Tibial nerve (tissue), 4 donors: ENCODE measurements at regions not wholly inside any gene's neighbourhood (a gene's known extent, or its start where the extent isn't known, plus 50 kb on each side); places are given as distances from the start of the nearest gene placed in this dataset.

ENCODE experiments used
- DNase-seq, 2 donors: peaks; one replicate each; pipeline ENCODE4 v3.0.0-alpha.2; 2019; ENCODE audit warnings: low spot score in 2 of 2
- H3K27ac ChIP-seq, 4 donors: fragments of 200-600 bp; sonication (generic) in 3 of 4; one replicate each; pipeline ENCODE4 v1.5.1; 2017 to 2019; ENCODE audit warnings: mild to moderate bottlenecking in 1 of 4
- H3K27me3 ChIP-seq, 2 donors: fragments of 200-600 bp; sonication (generic) in 1 of 2; one replicate each; pipeline versions ENCODE4 v1.5.1 to v1.6.0; 2017 to 2019
- H3K36me3 ChIP-seq, 3 donors: fragments of 200-600 bp; sonication (generic); one replicate each; pipeline ENCODE4 v1.5.1; 2018 to 2019
- H3K4me1 ChIP-seq, 4 donors: fragments of 200-600 bp; sonication (generic) in 3 of 4; one replicate each; pipeline ENCODE4 v1.5.1; 2017 to 2019
- H3K4me3 ChIP-seq, 4 donors: fragments of 200-600 bp; sonication (generic) in 3 of 4; one replicate each; pipeline ENCODE4 v1.5.1; 2017 to 2019; ENCODE audit warnings: mild to moderate bottlenecking in 1 of 4, moderate library complexity in 1 of 4
- H3K9me3 ChIP-seq, 4 donors: fragments of 200-600 bp; sonication (generic) in 3 of 4; one replicate each; pipeline ENCODE4 v1.5.1; 2017 to 2019
- CTCF ChIP-seq, 5 experiments: fragments of 200-600 bp in 3 of 5; fragments of 450-650 bp in 2 of 5; sonication (generic) in 3 of 5; IDR thresholded peaks; one replicate each; pipeline ENCODE4 v1.5.1; 2016 to 2019; ENCODE audit warnings: antibody characterized with exemption in 5 of 5, mild to moderate bottlenecking in 3 of 5, moderate library complexity in 2 of 5
- EP300 ChIP-seq, 2 donors: sonication (generic); formaldehyde crosslinking; IDR thresholded peaks; one replicate each; pipeline ENCODE4 v1.6.1; 2017; ENCODE audit warnings: antibody characterized with exemption in 2 of 2, mild to moderate bottlenecking in 1 of 2
- POLR2A ChIP-seq, 2 donors: fragments of 450-650 bp; IDR thresholded peaks; one replicate each; pipeline ENCODE4 v1.6.1; 2017; ENCODE audit warnings: antibody characterized with exemption in 2 of 2, mild to moderate bottlenecking in 2 of 2, moderate library complexity in 2 of 2
- WGBS, 2 donors: methylation state at CpG; one replicate each; pipeline ENCODE4 v1.1.5; 2018; 5-methylcytosine and 5-hydroxymethylcytosine counted together

- TF ChIP-seq POLR2A (IDR thresholded peaks at IDR 0.05) (no peak), EP300 (IDR thresholded peaks at IDR 0.05) (no peak)
These were observed 640.8 kb downstream of the C12orf50 start for GRCh38 chr12:87388376-87388775.

GRCh38 chr12:87385322-87385721 is 643.9 kb downstream of the C12orf50 start:
- Histone ChIP-seq H3K27me3 (no peaks in the 10 kb centered on the region), H3K27ac (no peak overlapping the region), H3K9me3 (no peaks in the 10 kb centered on the region), H3K36me3 (no peaks in the 10 kb centered on the region), H3K4me1 (peaks cover 0 to 9% (median 0%) of the 10 kb centered on the region in 4 donors), H3K4me3 (no peak overlapping the region)
- no peak for TF ChIP-seq EP300 (IDR thresholded peaks at IDR 0.05)
- TF ChIP-seq CTCF (IDR thresholded peaks at IDR 0.05) = no peak
- no peak for TF ChIP-seq POLR2A (IDR thresholded peaks at IDR 0.05)
- no peak for DNase-seq

More at GRCh38 chr12:87388376-87388775, 640.8 kb downstream of the C12orf50 start:
- whole genome bisulfite sequencing, 2 donors = 70 to 75% methylated on average over 3 of the region's 3 CpGs
- H3K4me1 ChIP-seq = peaks cover 0 to 9% (median 0%) of the 10 kb centered on the region in 4 donors
- no peak for DNase-seq
- H3K27me3 ChIP-seq = no peaks in the 10 kb centered on the region
- no peaks in the 10 kb centered on the region for H3K36me3 ChIP-seq
- H3K4me3 ChIP-seq = no peak overlapping the region
- no peaks in the 10 kb centered on the region for H3K9me3 ChIP-seq
- no peak overlapping the region for H3K27ac ChIP-seq

- TF ChIP-seq CTCF (IDR thresholded peaks at IDR 0.05) = no peak
- TF ChIP-seq EP300 (IDR thresholded peaks at IDR 0.05) = no peak
- TF ChIP-seq POLR2A (IDR thresholded peaks at IDR 0.05) = no peak
- H3K27me3 ChIP-seq = no peaks in the 10 kb centered on the region
- no peaks in the 10 kb centered on the region for H3K36me3 ChIP-seq
- no peak for DNase-seq
- peaks cover 0 to 9% (median 0%) of the 10 kb centered on the region in 4 donors for H3K4me1 ChIP-seq
- no peak overlapping the region for H3K4me3 ChIP-seq
- no peaks in the 10 kb centered on the region for H3K9me3 ChIP-seq
- H3K27ac ChIP-seq = no peak overlapping the region
- WGBS, 2 donors = 21% methylated on average over 3 of the region's 3 CpGs
These were observed 645.0 kb downstream of the C12orf50 start for GRCh38 chr12:87384226-87384625.

GRCh38 chr12:87383680-87384079 is 645.5 kb downstream of the C12orf50 start:
- Histone ChIP-seq H3K4me1 (peaks cover 0 to 9% (median 0%) of the 10 kb centered on the region in 4 donors), H3K36me3 (no peaks in the 10 kb centered on the region), H3K27me3 (no peaks in the 10 kb centered on the region), H3K27ac (no peak overlapping the region), H3K4me3 (no peak overlapping the region), H3K9me3 (no peaks in the 10 kb centered on the region)
- DNase-seq = no peak
- TF ChIP-seq POLR2A (IDR thresholded peaks at IDR 0.05) (no peak), CTCF (IDR thresholded peaks at IDR 0.05) (no peak), EP300 (IDR thresholded peaks at IDR 0.05) (no peak)

- no peak for TF ChIP-seq CTCF (IDR thresholded peaks at IDR 0.05)
These were observed 646.1 kb downstream of the C12orf50 start for GRCh38 chr12:87382959-87383566.

GRCh38 chr12:87382436-87382835 is 646.8 kb downstream of the C12orf50 start:
- Histone ChIP-seq H3K4me3 (no peak overlapping the region), H3K27me3 (no peaks in the 10 kb centered on the region), H3K36me3 (no peaks in the 10 kb centered on the region), H3K27ac (no peak overlapping the region), H3K4me1 (peaks cover 0 to 9% (median 0%) of the 10 kb centered on the region in 4 donors), H3K9me3 (no peaks in the 10 kb centered on the region)
- DNase-seq = no peak
- WGBS, 2 donors = 87 to 92% methylated on average over 2 of the region's 2 CpGs
- TF ChIP-seq CTCF (IDR thresholded peaks at IDR 0.05) (no peak), POLR2A (IDR thresholded peaks at IDR 0.05) (no peak), EP300 (IDR thresholded peaks at IDR 0.05) (no peak)

More at GRCh38 chr12:87382959-87383566, 646.1 kb downstream of the C12orf50 start:
- no peaks in the 10 kb centered on the region for H3K27me3 ChIP-seq
- peaks cover 0 to 9% (median 0%) of the 10 kb centered on the region in 4 donors for H3K4me1 ChIP-seq
- no peak overlapping the region for H3K4me3 ChIP-seq
- H3K9me3 ChIP-seq = no peaks in the 10 kb centered on the region
- WGBS, 2 donors = 83 to 88% methylated on average over 2 of the region's 2 CpGs
- DNase-seq = no peak
- H3K27ac ChIP-seq = no peak overlapping the region
- H3K36me3 ChIP-seq = no peaks in the 10 kb centered on the region
